ENCODE measurements at regions not wholly inside any gene's neighbourhood (a gene's known extent, or its start where the extent isn't known, plus 50 kb on each side); places are given as distances from the start of the nearest gene placed in this dataset.
"Not testable (repeated sequence)": the region's sequence is repeated elsewhere in the genome, so short reads cannot be mapped to it uniquely, and the experiment has no call there.

DNA sequence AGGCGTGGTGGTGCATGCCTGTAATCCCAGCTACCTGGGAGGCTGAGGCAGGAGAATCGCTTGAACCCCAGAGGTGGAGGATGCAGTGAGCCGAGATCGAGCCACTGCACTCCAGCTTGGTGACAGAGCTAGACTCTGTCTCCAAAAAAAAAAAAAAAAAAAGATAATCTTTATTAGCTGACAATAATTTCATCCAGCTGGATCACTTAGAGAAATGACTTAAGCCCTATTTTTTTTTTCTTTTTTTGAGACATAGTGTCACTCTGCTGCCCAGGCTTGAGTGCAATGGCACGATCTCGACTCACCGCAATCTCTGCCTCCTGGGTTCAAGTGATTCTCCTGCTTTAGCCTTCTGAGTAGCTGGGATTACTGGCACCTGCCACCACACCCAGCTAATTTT is 51.6 kb upstream of the MAP4K4 start:
- H3K9me3 ChIP-seq (ENCODE audit: insufficient read depth, low read length); H3K4me3 ChIP-seq (ENCODE audit: insufficient read depth, low read length, poor library complexity, severe bottlenecking); H3K79me2 ChIP-seq (ENCODE audit: insufficient read depth, low read length); H3F3A ChIP-seq (ENCODE audit: insufficient read depth); H3K4me2 ChIP-seq (ENCODE audit: low read depth, low read length, poor library complexity, severe bottlenecking); H3K9ac ChIP-seq (ENCODE audit: low read length); H3K27ac ChIP-seq (ENCODE audit: low read depth, low read length); H3K36me3 ChIP-seq (ENCODE audit: low read length); H2AFZ ChIP-seq (ENCODE audit: low read depth, low read length, severe bottlenecking); H3K9me2 ChIP-seq (replicated peaks; ENCODE audit: insufficient read depth, low read length); H3K27me3 ChIP-seq (ENCODE audit: low read length); H4K20me1 ChIP-seq (ENCODE audit: low read depth, low read length): not testable (repeated sequence)

DNA sequence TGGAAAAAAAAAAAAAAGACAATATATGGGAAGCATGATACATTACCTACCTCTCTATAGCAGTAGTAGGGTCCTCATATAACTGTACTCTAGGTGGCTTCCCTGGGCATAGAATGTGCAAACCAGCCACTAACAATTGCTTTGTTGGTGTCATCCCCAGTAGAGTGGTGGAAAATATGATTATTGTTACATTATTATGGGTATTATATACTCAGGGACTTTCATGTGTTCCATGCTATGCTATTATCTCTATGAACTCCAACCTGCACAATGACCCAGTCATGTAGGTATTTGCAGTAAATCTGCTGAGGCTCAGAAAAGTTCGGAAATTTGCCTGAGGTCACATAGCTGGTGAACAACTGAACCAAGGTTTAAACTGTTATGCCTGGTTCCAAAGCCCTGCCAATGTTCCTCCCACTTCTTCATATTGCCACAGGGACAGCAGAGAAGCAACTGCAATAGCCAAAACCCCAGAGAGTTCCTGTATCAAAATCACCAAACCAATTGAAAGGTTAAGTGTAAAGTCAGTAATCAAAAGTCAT is 52.6 kb upstream of the MAP4K4 start:
- TF ChIP-seq, protein P1, sequence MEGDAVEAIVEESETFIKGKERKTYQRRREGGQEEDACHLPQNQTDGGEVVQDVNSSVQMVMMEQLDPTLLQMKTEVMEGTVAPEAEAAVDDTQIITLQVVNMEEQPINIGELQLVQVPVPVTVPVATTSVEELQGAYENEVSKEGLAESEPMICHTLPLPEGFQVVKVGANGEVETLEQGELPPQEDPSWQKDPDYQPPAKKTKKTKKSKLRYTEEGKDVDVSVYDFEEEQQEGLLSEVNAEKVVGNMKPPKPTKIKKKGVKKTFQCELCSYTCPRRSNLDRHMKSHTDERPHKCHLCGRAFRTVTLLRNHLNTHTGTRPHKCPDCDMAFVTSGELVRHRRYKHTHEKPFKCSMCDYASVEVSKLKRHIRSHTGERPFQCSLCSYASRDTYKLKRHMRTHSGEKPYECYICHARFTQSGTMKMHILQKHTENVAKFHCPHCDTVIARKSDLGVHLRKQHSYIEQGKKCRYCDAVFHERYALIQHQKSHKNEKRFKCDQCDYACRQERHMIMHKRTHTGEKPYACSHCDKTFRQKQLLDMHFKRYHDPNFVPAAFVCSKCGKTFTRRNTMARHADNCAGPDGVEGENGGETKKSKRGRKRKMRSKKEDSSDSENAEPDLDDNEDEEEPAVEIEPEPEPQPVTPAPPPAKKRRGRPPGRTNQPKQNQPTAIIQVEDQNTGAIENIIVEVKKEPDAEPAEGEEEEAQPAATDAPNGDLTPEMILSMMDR (IDR thresholded peaks at IDR 0.05; ENCODE audit: insufficient read depth, low read length, poor library complexity, severe bottlenecking), result no peak
- no peak for TF ChIP-seq EZH2phosphoT487 (conservative IDR thresholded peaks at IDR 0.05; ENCODE audit: low read length)
- Histone ChIP-seq H2AFZ (ENCODE audit: low read depth, low read length, severe bottlenecking) (no peak overlapping the region), H3K4me2 (ENCODE audit: low read depth, low read length, poor library complexity, severe bottlenecking) (no peak overlapping the region), H3K4me3 (ENCODE audit: insufficient read depth, low read length, poor library complexity, severe bottlenecking) (no peak overlapping the region), H4K20me1 (ENCODE audit: low read depth, low read length) (no peaks in the 10 kb centered on the region), H3K9ac (ENCODE audit: low read length) (no peak overlapping the region), H3F3A (ENCODE audit: insufficient read depth) (no peaks in the 10 kb centered on the region), H3K79me2 (ENCODE audit: insufficient read depth, low read length) (no peaks in the 10 kb centered on the region), H3K36me3 (ENCODE audit: low read length) (no peaks in the 10 kb centered on the region), H3K9me3 (ENCODE audit: insufficient read depth, low read length) (no peaks in the 10 kb centered on the region), H3K27me3 (ENCODE audit: low read length) (no peaks in the 10 kb centered on the region), H3K27ac (ENCODE audit: low read depth, low read length) (no peak overlapping the region), H3K9me2 (replicated peaks; ENCODE audit: insufficient read depth, low read length) (no peaks in the 10 kb centered on the region)

DNA sequence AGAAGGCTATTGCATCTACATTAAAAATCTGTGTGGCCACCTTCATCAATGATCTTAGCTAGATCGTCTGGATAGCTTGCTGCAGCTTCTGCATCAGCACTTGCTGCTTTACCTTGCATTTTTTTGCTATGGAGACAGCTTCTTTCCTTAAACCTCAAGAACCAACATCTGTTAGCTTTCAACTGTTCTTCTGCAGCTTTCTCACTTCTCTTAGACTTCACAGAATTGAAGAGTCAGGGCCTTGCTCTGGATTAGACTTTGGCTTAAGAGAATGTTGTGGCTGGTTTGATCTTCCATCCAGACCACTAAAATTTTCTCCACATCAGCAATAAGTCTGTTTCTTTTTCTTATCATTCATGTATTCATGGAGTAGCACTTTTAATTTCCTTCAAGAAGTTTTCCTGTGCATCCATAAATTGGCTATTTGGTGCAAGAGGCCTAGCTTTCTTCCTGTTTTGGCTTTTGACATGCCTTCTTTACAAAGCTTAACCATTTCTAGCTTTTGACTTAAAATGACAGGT is 54.4 kb upstream of the MAP4K4 start:
- H3K9me2 ChIP-seq (replicated peaks; ENCODE audit: insufficient read depth, low read length), result no peaks in the 10 kb centered on the region
- no peaks in the 10 kb centered on the region for H3F3A ChIP-seq (ENCODE audit: insufficient read depth)
- H3K79me2 ChIP-seq (ENCODE audit: insufficient read depth, low read length), result no peaks in the 10 kb centered on the region
- no peaks in the 10 kb centered on the region for H4K20me1 ChIP-seq (ENCODE audit: low read depth, low read length)
- H3K36me3 ChIP-seq (ENCODE audit: low read length), result no peaks in the 10 kb centered on the region
- no peaks in the 10 kb centered on the region for H3K27me3 ChIP-seq (ENCODE audit: low read length)
- TF ChIP-seq EZH2phosphoT487 (conservative IDR thresholded peaks at IDR 0.05; ENCODE audit: low read length), result no peak
- TF ChIP-seq, protein P1 (IDR thresholded peaks at IDR 0.05; ENCODE audit: insufficient read depth, low read length, poor library complexity, severe bottlenecking), result no peak
- H3K4me2 ChIP-seq (ENCODE audit: low read depth, low read length, poor library complexity, severe bottlenecking), result no peak overlapping the region
- no peak overlapping the region for H3K27ac ChIP-seq (ENCODE audit: low read depth, low read length)
- H2AFZ ChIP-seq (ENCODE audit: low read depth, low read length, severe bottlenecking), result no peak overlapping the region
- H3K9me3 ChIP-seq (ENCODE audit: insufficient read depth, low read length), result no peaks in the 10 kb centered on the region
- H3K9ac ChIP-seq (ENCODE audit: low read length), result no peak overlapping the region
- H3K4me3 ChIP-seq (ENCODE audit: insufficient read depth, low read length, poor library complexity, severe bottlenecking), result no peak overlapping the region

DNA sequence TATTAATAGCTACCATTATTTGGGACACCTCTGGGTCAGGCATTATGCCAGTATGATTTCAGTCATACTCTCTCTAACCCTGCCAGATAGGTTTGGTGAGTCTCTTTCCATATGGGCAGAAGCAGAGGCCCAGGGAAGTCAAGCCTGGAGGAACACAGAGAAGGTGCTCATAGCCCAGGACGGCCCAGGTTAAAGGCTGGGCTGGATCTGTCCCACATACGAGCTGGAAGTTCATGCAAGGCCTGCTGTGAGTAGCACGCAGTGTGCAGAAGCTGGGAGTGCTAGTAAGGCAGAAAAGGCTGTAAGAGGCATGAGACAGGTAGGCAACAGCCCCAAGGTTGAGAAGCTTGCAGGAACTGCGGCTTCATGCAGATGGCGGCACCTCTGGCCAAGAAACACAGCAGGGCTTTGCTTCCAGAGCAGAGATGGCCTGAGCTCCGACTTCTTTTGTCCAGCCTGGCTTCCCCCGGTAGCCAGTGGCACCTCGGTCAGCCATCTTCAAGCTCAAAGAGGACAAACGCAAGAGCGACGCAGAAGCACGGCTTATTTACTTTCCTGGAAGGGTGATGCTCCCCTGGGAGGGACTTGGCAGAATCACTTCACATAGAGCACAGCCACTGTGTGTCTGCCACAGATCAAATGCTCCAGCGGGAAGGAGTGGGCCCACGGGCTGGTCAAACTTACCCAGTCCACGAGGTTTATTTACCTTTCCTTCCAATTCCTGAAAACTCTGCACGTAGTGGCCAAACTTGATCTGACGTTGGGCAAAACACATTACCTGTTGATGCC is 58.5 kb upstream of the MAP4K4 start:
- Histone ChIP-seq H4K20me1 (ENCODE audit: low read depth, low read length) (no peaks in the 10 kb centered on the region), H3K9ac (ENCODE audit: low read length) (no peak overlapping the region), H3K79me2 (ENCODE audit: insufficient read depth, low read length) (no peaks in the 10 kb centered on the region), H3K27ac (ENCODE audit: low read depth, low read length) (no peak overlapping the region), H3K4me2 (ENCODE audit: low read depth, low read length, poor library complexity, severe bottlenecking) (no peak overlapping the region), H2AFZ (ENCODE audit: low read depth, low read length, severe bottlenecking) (no peak overlapping the region), H3F3A (ENCODE audit: insufficient read depth) (no peaks in the 10 kb centered on the region), H3K9me2 (replicated peaks; ENCODE audit: insufficient read depth, low read length) (no peaks in the 10 kb centered on the region), H3K36me3 (ENCODE audit: low read length) (no peaks in the 10 kb centered on the region), H3K27me3 (ENCODE audit: low read length) (no peaks in the 10 kb centered on the region), H3K9me3 (ENCODE audit: insufficient read depth, low read length) (no peaks in the 10 kb centered on the region), H3K4me3 (ENCODE audit: insufficient read depth, low read length, poor library complexity, severe bottlenecking) (no peak overlapping the region)
- TF ChIP-seq, protein P1 (IDR thresholded peaks at IDR 0.05; ENCODE audit: insufficient read depth, low read length, poor library complexity, severe bottlenecking), result no peak
- TF ChIP-seq EZH2phosphoT487 (conservative IDR thresholded peaks at IDR 0.05; ENCODE audit: low read length), result no peak
